Lung (tissue), 11 donors: ENCODE measurements at regions not wholly inside any gene's neighbourhood (a gene's known extent, or its start where the extent isn't known, plus 50 kb on each side); places are given as distances from the start of the nearest gene placed in this dataset.

ENCODE experiments used
- ATAC-seq: fragments of 200-7000 bp; cut with Tn5 transposase; one replicate; pipeline ENCODE4 v1.9.1; 2020; ENCODE audit warnings: moderate number of reproducible peaks; ENCODE audit not compliant: insufficient read depth, low FRiP score
- DNase-seq, 3 donors: peaks; one replicate each; pipeline ENCODE4 v3.0.0-alpha.2; 2013 to 2017
- H3K27ac ChIP-seq, 2 donors: one replicate each; pipeline ENCODE4 v1.5.1; 2013; ENCODE audit warnings: mild to moderate bottlenecking in 2 of 2, moderate library complexity in 2 of 2, control low read depth in 1 of 2, inconsistent platforms in 1 of 2, low read depth in 1 of 2, low read length in 1 of 2
- H3K27me3 ChIP-seq, 3 donors: one replicate each; pipeline ENCODE4 v1.5.1; 2013; ENCODE audit warnings: low read length in 2 of 3; ENCODE audit not compliant: control insufficient read depth in 3 of 3, insufficient read depth in 3 of 3
- H3K36me3 ChIP-seq, 4 donors: one replicate each; pipeline ENCODE4 v1.5.1; 2013; ENCODE audit warnings: low read length in 4 of 4, mild to moderate bottlenecking in 1 of 4, moderate library complexity in 1 of 4; ENCODE audit not compliant: control insufficient read depth in 4 of 4, insufficient read depth in 4 of 4
- H3K4me1 ChIP-seq, 5 donors: one replicate each; pipeline ENCODE4 v1.5.1; 2013; ENCODE audit warnings: low read length in 5 of 5, mild to moderate bottlenecking in 2 of 5, moderate library complexity in 1 of 5; ENCODE audit not compliant: control insufficient read depth in 5 of 5, insufficient read depth in 5 of 5
- H3K4me3 ChIP-seq: one replicate; pipeline ENCODE4 v1.5.1; 2013; ENCODE audit warnings: mild to moderate bottlenecking, control low read depth, moderate library complexity
- H3K9ac ChIP-seq, 2 donors: one replicate each; pipeline ENCODE4 v1.5.1; 2013; ENCODE audit warnings: low read length in 2 of 2, control low read depth in 1 of 2; ENCODE audit not compliant: insufficient read depth in 1 of 2
- H3K9me3 ChIP-seq, 4 donors: one replicate each; pipeline ENCODE4 v1.5.1; 2013; ENCODE audit warnings: low read length in 3 of 4, mild to moderate bottlenecking in 1 of 4, moderate library complexity in 1 of 4; ENCODE audit not compliant: control insufficient read depth in 4 of 4, insufficient read depth in 3 of 4
- WGBS, 2 donors: extraction: QIAGEN DNeasy Blood & Tissue Kit; methylation state at CpG; one replicate each; pipeline ENCODE4 v1.1.7; 2013; 5-methylcytosine and 5-hydroxymethylcytosine counted together
- TF ChIP-seq, protein P1 (sequence below): IDR thresholded peaks from 2 replicates; pipeline ENCODE4 v1.5.1; 2012; ENCODE audit warnings: mild to moderate bottlenecking; ENCODE audit errors: control extremely low read depth, extremely low read depth
- donor health status: control.
- donor health status: control.
- donor health status: Bipolar disorder and iron deficiency.
- donor health status: healthy.
- donor health status: DM: yes; HTN: yes; CAD: no.

GRCh38 chr15:62758952-62759349 is 283.6 kb upstream of the TPM1 start:
- no peaks in the 10 kb centered on the region for H3K9me3 ChIP-seq
- no peaks in the 10 kb centered on the region for H3K27me3 ChIP-seq
- peaks cover 0 to 37% (median 19%) of the 10 kb centered on the region in 5 donors for H3K4me1 ChIP-seq
- H3K27ac ChIP-seq: no peak overlapping the region
- peak overlapping the region in 1 of 2 donors; percentile 67 for H3K9ac ChIP-seq
- DNase-seq (no peak), ATAC-seq (no peak)
- H3K4me3 ChIP-seq: no peak overlapping the region
- TF ChIP-seq, protein P1, sequence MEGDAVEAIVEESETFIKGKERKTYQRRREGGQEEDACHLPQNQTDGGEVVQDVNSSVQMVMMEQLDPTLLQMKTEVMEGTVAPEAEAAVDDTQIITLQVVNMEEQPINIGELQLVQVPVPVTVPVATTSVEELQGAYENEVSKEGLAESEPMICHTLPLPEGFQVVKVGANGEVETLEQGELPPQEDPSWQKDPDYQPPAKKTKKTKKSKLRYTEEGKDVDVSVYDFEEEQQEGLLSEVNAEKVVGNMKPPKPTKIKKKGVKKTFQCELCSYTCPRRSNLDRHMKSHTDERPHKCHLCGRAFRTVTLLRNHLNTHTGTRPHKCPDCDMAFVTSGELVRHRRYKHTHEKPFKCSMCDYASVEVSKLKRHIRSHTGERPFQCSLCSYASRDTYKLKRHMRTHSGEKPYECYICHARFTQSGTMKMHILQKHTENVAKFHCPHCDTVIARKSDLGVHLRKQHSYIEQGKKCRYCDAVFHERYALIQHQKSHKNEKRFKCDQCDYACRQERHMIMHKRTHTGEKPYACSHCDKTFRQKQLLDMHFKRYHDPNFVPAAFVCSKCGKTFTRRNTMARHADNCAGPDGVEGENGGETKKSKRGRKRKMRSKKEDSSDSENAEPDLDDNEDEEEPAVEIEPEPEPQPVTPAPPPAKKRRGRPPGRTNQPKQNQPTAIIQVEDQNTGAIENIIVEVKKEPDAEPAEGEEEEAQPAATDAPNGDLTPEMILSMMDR: no peak
- WGBS, 2 donors: 81 to 94% methylated on average over 4 of the region's 4 CpGs
- H3K36me3 ChIP-seq: peaks cover 0 to 10% (median 8%) of the 10 kb centered on the region in 4 donors

- ATAC-seq (no peak), DNase-seq (no peak)
- Histone ChIP-seq H3K9ac (no peak overlapping the region), H3K9me3 (no peaks in the 10 kb centered on the region), H3K27me3 (no peaks in the 10 kb centered on the region), H3K27ac (no peak overlapping the region), H3K4me1 (peaks cover 0 to 37% (median 19%) of the 10 kb centered on the region in 5 donors), H3K36me3 (peaks cover 0 to 10% (median 6%) of the 10 kb centered on the region in 4 donors), H3K4me3 (no peak overlapping the region)
- TF ChIP-seq, protein P1: no peak
- 80 to 93% methylated on average over 3 of the region's 3 CpGs for WGBS, 2 donors
These were observed 282.0 kb upstream of the TPM1 start for GRCh38 chr15:62760538-62760937.

GRCh38 chr15:62765916-62766315 is 276.6 kb upstream of the TPM1 start:
- TF ChIP-seq, protein P1: no peak
- no peak overlapping the region for H3K4me3 ChIP-seq
- H3K9ac ChIP-seq: no peak overlapping the region
- no peak for DNase-seq
- ATAC-seq: no peak
- no peak overlapping the region for H3K27ac ChIP-seq
- no peaks in the 10 kb centered on the region for H3K9me3 ChIP-seq
- H3K4me1 ChIP-seq: no peaks in the 10 kb centered on the region
- H3K36me3 ChIP-seq: peaks cover 4 to 15% (median 9%) of the 10 kb centered on the region in 4 donors
- 88% methylated on average over 4 of the region's 4 CpGs for WGBS, 2 donors
- H3K27me3 ChIP-seq: no peaks in the 10 kb centered on the region

DNA sequence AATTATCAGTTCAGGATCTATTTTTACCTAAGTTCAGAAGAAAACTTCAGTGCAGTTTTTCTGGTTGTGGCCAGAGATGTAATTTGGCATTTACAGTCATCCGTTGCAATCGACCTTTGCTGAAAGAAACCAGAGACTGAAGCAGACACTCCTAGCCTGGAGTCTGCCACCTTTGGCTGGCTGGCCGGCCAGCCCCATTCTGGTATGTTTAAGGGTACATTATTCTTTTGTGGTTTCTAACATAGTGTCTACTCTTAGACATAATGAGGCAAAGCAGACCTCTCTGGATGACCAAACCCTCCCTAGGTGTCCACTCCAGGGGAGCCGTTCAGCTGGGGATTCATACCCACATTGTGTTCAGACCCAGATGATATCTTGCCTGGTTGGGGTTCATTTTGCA is 275.9 kb upstream of the TPM1 start:
- H3K27ac ChIP-seq: no peak overlapping the region
- 90 to 93% methylated on average over 4 of the region's 4 CpGs for WGBS, 2 donors
- ATAC-seq: no peak
- H3K36me3 ChIP-seq: peaks cover 4 to 13% (median 9%) of the 10 kb centered on the region in 4 donors
- no peak overlapping the region for H3K9ac ChIP-seq
- TF ChIP-seq, protein P1: no peak
- no peak overlapping the region for H3K4me3 ChIP-seq
- no peak for DNase-seq
- H3K27me3 ChIP-seq: no peaks in the 10 kb centered on the region
- no peaks in the 10 kb centered on the region for H3K4me1 ChIP-seq
- no peaks in the 10 kb centered on the region for H3K9me3 ChIP-seq
